Osteoblast (primary cell): ENCODE measurements at regions not wholly inside any gene's neighbourhood (a gene's known extent, or its start where the extent isn't known, plus 50 kb on each side); places are given as distances from the start of the nearest gene placed in this dataset.

ENCODE experiments used
- DNase-seq: peaks from one replicate; pipeline ENCODE4 v3.0.0; 2011; ENCODE audit warnings: low spot score, mixed read lengths; ENCODE audit not compliant: insufficient read length; ENCODE audit errors: missing footprints
- H2AFZ ChIP-seq: 2 replicates; pipeline ENCODE4 v1.6.0; 2011; ENCODE audit warnings: mild to moderate bottlenecking, low read length
- H3K27ac ChIP-seq: 2 replicates; pipeline ENCODE4 v1.5.1; 2011; ENCODE audit warnings: mild to moderate bottlenecking, low read depth, low read length, moderate library complexity
- H3K27me3 ChIP-seq: 2 replicates; pipeline ENCODE4 v1.6.0; 2012; ENCODE audit warnings: mild to moderate bottlenecking, control low read depth, inconsistent platforms, low read length, moderate library complexity; ENCODE audit not compliant: insufficient read depth
- H3K36me3 ChIP-seq: 2 replicates; pipeline ENCODE4 v1.5.1; 2011; ENCODE audit warnings: mild to moderate bottlenecking, low read length, control low read depth, moderate library complexity; ENCODE audit not compliant: insufficient read depth
- H3K4me1 ChIP-seq: 2 replicates; pipeline ENCODE4 v1.5.1; 2011; ENCODE audit warnings: mild to moderate bottlenecking, low read length, control low read depth, moderate library complexity; ENCODE audit not compliant: insufficient read depth
- H3K4me2 ChIP-seq: 2 replicates; pipeline ENCODE4 v1.6.0; 2011; ENCODE audit warnings: mild to moderate bottlenecking, low read length; ENCODE audit not compliant: insufficient read depth
- H3K4me3 ChIP-seq: fragments of 200-600 bp; sonication (generic); 3 replicates; pipeline ENCODE4 v1.5.1; 2012; ENCODE audit warnings: mild to moderate bottlenecking, low read length, inconsistent platforms; ENCODE audit not compliant: insufficient read depth
- H3K79me2 ChIP-seq: 2 replicates; pipeline ENCODE4 v1.6.0; 2012; ENCODE audit warnings: mild to moderate bottlenecking, low read length, control low read depth, inconsistent platforms; ENCODE audit not compliant: insufficient read depth
- H3K9me3 ChIP-seq: 2 replicates; pipeline ENCODE4 v1.5.1; 2011; ENCODE audit warnings: low read depth, low read length, control low read depth
- H4K20me1 ChIP-seq: 2 replicates; pipeline ENCODE4 v1.6.0; 2012; ENCODE audit warnings: mild to moderate bottlenecking, low read length, control low read depth; ENCODE audit not compliant: insufficient read depth
- TF ChIP-seq, protein P1 (sequence below): IDR thresholded peaks from 2 replicates; pipeline ENCODE4 v1.5.1; 2011; ENCODE audit warnings: mild to moderate bottlenecking, low read depth, low read length, moderate library complexity; ENCODE audit errors: extremely low read depth

DNA sequence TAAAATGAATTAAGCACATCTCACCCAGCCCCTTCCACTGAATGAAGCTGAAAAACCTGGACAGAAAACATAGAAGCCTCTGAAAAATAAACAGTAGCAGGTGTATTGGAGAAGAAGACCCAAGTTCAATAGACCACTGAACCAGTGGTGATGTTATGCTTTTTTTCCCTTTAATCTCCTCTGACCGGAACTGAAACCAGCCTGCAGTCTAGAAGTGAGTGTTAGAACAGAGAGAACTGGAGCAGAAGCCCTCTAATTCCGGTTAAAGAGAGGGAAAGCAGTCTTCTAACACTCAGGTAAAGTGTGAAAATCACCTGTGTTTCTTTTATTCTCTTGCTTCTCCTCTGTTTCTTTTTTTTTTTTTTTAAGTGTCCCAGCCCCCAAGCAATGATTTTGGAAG is 83.5 kb upstream of the CCL21 start:
- Histone ChIP-seq H3K27me3 (peaks cover 13% of the 10 kb centered on the region), H3K79me2 (no peaks in the 10 kb centered on the region), H3K4me2 (no peak overlapping the region), H3K4me3 (no peak overlapping the region), H3K27ac (no peak overlapping the region), H3K36me3 (no peaks in the 10 kb centered on the region), H4K20me1 (no peaks in the 10 kb centered on the region), H3K9me3 (no peaks in the 10 kb centered on the region), H2AFZ (no peak overlapping the region), H3K4me1 (no peaks in the 10 kb centered on the region)
- no peak for DNase-seq
- TF ChIP-seq, protein P1, sequence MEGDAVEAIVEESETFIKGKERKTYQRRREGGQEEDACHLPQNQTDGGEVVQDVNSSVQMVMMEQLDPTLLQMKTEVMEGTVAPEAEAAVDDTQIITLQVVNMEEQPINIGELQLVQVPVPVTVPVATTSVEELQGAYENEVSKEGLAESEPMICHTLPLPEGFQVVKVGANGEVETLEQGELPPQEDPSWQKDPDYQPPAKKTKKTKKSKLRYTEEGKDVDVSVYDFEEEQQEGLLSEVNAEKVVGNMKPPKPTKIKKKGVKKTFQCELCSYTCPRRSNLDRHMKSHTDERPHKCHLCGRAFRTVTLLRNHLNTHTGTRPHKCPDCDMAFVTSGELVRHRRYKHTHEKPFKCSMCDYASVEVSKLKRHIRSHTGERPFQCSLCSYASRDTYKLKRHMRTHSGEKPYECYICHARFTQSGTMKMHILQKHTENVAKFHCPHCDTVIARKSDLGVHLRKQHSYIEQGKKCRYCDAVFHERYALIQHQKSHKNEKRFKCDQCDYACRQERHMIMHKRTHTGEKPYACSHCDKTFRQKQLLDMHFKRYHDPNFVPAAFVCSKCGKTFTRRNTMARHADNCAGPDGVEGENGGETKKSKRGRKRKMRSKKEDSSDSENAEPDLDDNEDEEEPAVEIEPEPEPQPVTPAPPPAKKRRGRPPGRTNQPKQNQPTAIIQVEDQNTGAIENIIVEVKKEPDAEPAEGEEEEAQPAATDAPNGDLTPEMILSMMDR, result no peak

DNA sequence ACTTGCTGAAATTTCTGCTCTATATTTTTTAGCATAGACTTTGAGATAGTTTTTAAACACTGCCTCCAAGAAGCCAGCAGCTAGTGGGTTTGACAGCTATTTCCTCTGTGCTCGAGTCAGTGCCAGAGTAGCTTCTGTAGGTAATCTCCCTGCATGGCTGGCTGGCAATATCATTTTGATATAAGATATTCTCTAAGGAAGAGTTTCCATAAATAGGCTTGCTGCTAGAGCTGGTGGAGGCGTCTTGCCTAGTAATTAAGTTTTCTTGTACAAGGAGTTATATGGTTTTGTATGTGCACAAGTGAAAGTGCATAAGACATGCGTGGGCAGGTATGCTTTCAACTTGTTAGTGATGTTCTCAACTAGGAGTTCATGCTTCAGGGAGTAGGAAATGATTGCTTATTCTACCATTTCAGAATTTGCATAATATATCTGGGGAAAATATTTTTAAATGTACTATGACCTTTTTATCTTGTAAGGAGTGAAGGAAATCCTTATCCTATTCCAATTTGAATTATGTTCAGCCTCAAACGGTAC is 74.1 kb upstream of the CCL21 start:
- Histone ChIP-seq H3K4me2 (no peak overlapping the region), H3K9me3 (no peaks in the 10 kb centered on the region), H2AFZ (no peak overlapping the region), H3K4me3 (no peak overlapping the region), H4K20me1 (no peaks in the 10 kb centered on the region), H3K79me2 (no peaks in the 10 kb centered on the region), H3K4me1 (no peaks in the 10 kb centered on the region), H3K36me3 (no peaks in the 10 kb centered on the region), H3K27me3 (peaks cover 46% of the 10 kb centered on the region), H3K27ac (no peak overlapping the region)
- DNase-seq, result no peak
- TF ChIP-seq, protein P1, result no peak

DNA sequence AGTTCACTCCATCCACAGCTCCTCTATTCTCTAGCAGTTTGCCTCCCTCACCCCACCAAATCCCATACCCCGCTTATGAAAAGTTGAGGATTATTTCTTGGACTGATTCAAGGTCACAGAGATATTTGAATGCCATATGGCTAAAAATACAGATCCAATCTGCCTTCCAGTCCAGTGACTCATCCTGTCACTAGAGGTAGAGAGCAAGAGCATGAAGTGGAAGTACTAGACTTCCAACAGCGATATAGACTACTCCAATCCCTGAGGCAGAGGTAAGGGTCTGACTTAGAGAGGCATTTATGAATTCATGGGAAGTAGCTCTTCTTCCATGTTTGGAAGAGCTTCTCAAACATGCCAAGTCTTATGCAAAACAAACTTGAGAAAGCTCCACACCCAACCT is 72.4 kb upstream of the CCL21 start:
- Histone ChIP-seq H4K20me1 (no peaks in the 10 kb centered on the region), H3K9me3 (no peaks in the 10 kb centered on the region), H3K79me2 (no peaks in the 10 kb centered on the region), H2AFZ (no peak overlapping the region), H3K4me2 (no peak overlapping the region), H3K4me3 (no peak overlapping the region), H3K27me3 (peaks cover 51% of the 10 kb centered on the region), H3K36me3 (no peaks in the 10 kb centered on the region), H3K4me1 (no peaks in the 10 kb centered on the region), H3K27ac (no peak overlapping the region)
- no peak for DNase-seq
- TF ChIP-seq, protein P1, result no peak

DNA sequence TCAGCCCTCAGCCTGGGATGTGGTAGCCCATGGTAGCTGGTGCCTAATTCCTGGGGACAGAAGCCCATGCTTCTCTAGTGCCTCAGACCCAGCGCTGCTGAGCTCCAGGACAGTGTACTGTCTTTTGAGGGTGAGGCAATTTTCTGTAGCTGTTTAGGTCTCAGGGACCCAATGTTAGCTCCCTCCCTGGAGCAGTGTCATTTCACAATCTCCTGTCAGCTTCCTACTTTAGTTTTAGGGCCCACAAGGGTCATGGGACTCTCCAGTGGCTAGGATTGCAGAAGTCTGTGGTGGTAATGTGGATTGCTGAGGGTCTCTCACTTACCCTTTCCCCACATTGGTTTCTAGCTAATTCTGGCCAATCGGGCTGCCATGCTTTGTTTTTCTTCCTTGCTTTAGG is 67.7 kb upstream of the CCL21 start:
- no peak for DNase-seq
- H3K27me3 ChIP-seq, result peaks cover 25% of the 10 kb centered on the region

More for the DNA sequence above, 67.7 kb upstream of the CCL21 start:
- TF ChIP-seq, protein P1, result no peak
- Histone ChIP-seq H2AFZ (no peak overlapping the region), H3K27ac (no peak overlapping the region), H3K4me1 (no peaks in the 10 kb centered on the region), H3K79me2 (no peaks in the 10 kb centered on the region), H3K4me3 (no peak overlapping the region), H3K4me2 (no peak overlapping the region), H3K36me3 (no peaks in the 10 kb centered on the region), H3K9me3 (no peaks in the 10 kb centered on the region), H4K20me1 (no peaks in the 10 kb centered on the region)
